GM19351 (cell line): ENCODE measurements at regions not wholly inside any gene's neighbourhood (a gene's known extent, or its start where the extent isn't known, plus 50 kb on each side); places are given as distances from the start of the nearest gene placed in this dataset.
"Not testable (repeated sequence)": the region's sequence is repeated elsewhere in the genome, so short reads cannot be mapped to it uniquely, and the experiment has no call there.

ENCODE experiments used
- ATAC-seq: cut with Tn5 transposase; IDR thresholded peaks from one replicate; pipeline ENCODE4 v1.9.1; 2021; ENCODE audit warnings: mild to moderate bottlenecking, moderate library complexity; ENCODE audit not compliant: unreplicated experiment

GRCh38 chr6:92329208-92329847, 1090.0 kb downstream of the EPHA7 start:
- ATAC-seq, result no peak

- no peak for ATAC-seq
These were observed 1104.0 kb downstream of the EPHA7 start for GRCh38 chr6:92315312-92315711.

- no peak for ATAC-seq
These were observed 1122.3 kb downstream of the EPHA7 start for GRCh38 chr6:92297101-92297500.

- no peak for ATAC-seq
These were observed 1127.3 kb downstream of the EPHA7 start for GRCh38 chr6:92292067-92292466.

- no peak for ATAC-seq
These were observed 1129.5 kb downstream of the EPHA7 start for GRCh38 chr6:92289831-92290230.

- ATAC-seq, result no peak
These were observed 1137.7 kb downstream of the EPHA7 start for GRCh38 chr6:92281571-92282076.

GRCh38 chr6:92275150-92275549, 1144.2 kb downstream of the EPHA7 start:
- no peak for ATAC-seq

- no peak for ATAC-seq
These were observed 1144.8 kb downstream of the EPHA7 start for GRCh38 chr6:92274588-92274987.

- ATAC-seq, result no peak
These were observed 1145.7 kb downstream of the EPHA7 start for GRCh38 chr6:92273694-92274093.

GRCh38 chr6:92271091-92271490, 1148.3 kb downstream of the EPHA7 start:
- no peak for ATAC-seq

- ATAC-seq, result no peak
These were observed 1149.0 kb downstream of the EPHA7 start for GRCh38 chr6:92270365-92270764.

GRCh38 chr6:92267335-92267734, 1152.0 kb downstream of the EPHA7 start:
- no peak for ATAC-seq

GRCh38 chr6:92263864-92264263, 1155.5 kb downstream of the EPHA7 start:
- ATAC-seq, result no peak

- no peak for ATAC-seq
These were observed 1160.2 kb downstream of the EPHA7 start for GRCh38 chr6:92259171-92259570.

- ATAC-seq, result no peak
These were observed 1176.0 kb downstream of the EPHA7 start for GRCh38 chr6:92243315-92243714.

- ATAC-seq, result no peak
These were observed 1188.1 kb downstream of the EPHA7 start for GRCh38 chr6:92231171-92231701.

GRCh38 chr6:92219987-92220386, 1199.4 kb downstream of the EPHA7 start:
- ATAC-seq, result not testable (repeated sequence)

- no peak for ATAC-seq
These were observed 1202.6 kb downstream of the EPHA7 start for GRCh38 chr6:92216717-92217116.

GRCh38 chr6:92201618-92202017, 1217.7 kb downstream of the EPHA7 start:
- no peak for ATAC-seq

GRCh38 chr6:92196325-92196724, 1223.0 kb downstream of the EPHA7 start:
- ATAC-seq, result no peak

GRCh38 chr6:92195796-92196195, 1223.6 kb downstream of the EPHA7 start:
- ATAC-seq, result no peak

GRCh38 chr6:92188016-92188415, 1231.3 kb downstream of the EPHA7 start:
- ATAC-seq, result no peak

- no peak for ATAC-seq
These were observed 1234.4 kb downstream of the EPHA7 start for GRCh38 chr6:92184933-92185332.
